HG03196 (cell line): ENCODE measurements at regions not wholly inside any gene's neighbourhood (a gene's known extent, or its start where the extent isn't known, plus 50 kb on each side); places are given as distances from the start of the nearest gene placed in this dataset.

Experiments used
- ATAC-seq: cut with Tn5 transposase; IDR thresholded peaks from one replicate; pipeline ENCODE4 v1.9.1; 2021; ENCODE audit not compliant: unreplicated experiment

DNA sequence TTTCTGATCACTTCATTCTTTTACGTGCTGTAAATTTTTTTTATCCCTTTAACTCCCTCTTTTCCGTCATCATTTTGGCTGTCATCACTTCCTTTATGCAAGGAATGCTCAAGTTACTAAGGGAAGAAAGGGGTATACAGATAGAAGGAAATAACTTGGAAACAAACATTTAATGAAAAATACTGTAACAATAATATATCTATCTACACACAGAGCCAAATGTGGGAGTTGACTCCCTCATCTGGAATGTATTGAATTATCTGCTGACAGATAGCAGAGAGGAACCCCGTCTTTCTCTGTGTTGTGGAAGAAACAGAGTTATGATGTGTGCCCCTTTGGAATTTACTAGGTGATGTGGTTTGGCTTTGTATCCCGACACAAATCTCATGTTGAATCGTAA, 182.5 kb upstream of the NXPH2 start:
- no peak for ATAC-seq

DNA sequence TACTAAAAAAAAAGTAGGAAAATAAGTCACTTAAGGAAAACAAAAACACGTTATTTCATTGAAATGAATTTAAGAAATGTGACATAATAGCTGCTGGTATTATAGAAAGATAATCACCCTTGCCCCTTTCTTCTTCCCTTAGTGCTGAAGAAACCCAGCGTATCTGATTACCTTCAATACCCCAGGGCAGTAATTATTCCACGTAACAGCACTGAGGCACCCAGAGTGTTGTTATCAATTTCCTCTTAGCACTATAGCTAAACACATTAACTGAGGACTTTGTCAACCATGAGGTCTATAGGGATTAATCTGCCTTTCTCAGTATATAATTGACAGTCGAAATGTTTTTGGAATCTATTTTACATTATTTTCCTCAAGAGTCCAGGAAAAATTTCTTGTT, 180.0 kb upstream of the NXPH2 start:
- no peak for ATAC-seq

DNA sequence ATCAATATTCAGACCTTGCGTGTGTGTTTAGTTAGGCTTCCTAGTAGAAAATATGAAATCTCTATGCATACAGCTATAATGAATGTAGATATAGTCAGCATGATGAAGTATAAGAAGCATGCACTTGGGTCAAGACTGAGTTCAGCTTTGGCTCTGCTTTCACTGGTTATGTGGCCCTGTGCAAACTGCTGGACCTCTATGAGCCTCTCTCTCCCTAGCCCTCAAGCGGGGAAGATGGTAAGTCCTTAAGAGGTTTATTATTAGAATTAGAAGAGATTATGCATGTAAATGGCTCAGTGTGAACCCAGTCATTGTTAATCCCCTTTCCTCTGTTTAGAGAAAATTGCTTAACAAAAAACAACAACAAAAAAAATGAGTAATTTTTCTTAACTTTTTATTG, 178.8 kb upstream of the NXPH2 start:
- no peak for ATAC-seq

DNA sequence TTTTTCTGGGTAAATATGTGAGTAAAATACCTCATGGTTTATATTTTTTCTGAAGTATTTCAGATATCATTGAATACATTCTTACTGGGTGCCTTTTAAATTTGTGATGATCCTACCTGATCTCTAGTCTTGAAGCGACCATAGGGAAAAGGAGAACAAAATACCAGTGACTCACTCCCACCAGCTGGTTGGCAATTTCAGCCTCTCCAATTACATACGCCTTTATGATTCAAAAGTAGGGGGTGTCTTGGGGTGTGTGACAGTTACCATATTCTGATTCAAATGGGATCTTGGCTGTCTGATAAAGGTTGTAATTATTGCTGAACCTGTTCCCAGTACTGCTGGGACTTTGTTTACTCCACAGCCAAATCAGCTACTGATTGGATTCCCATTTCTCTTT, 175.9 kb upstream of the NXPH2 start:
- no peak for ATAC-seq

DNA sequence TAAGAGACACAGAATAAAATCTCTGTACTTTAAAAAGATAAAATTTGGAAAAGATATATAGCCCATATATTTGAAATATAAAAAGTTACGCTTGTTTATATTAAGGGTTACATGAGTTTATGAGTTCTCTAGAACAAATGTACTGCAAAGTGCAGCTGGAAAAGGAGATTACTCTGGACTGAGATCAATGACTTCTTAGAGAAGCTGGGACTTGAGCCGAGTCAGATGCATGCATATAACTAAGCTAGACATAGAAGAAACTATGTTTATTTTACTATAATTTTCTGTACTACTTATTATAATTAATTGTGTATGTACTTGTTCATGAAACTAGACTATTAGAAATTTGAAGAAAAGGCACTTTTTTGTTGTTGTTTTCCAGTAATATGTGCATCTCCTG, 170.3 kb upstream of the NXPH2 start:
- ATAC-seq = no peak

DNA sequence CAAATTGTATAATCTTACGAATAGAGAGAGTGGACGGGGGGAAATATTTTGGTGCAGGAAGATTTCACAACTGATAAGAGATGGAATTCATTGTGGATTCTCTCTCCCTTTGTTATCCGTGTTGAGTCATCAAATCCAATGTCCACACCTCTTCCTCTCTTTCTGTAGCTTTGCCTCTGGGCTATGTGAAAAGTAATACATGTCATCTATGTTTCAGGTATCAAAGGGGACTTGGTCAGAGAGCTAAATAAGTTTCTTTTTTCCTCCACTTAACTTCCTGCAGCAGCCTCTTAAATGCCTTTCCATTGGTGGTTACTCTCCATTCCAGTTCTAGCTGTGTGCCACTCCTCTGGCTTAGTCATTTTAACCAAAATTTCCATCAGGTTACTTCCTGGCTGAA, 169.3 kb upstream of the NXPH2 start:
- ATAC-seq = no peak

DNA sequence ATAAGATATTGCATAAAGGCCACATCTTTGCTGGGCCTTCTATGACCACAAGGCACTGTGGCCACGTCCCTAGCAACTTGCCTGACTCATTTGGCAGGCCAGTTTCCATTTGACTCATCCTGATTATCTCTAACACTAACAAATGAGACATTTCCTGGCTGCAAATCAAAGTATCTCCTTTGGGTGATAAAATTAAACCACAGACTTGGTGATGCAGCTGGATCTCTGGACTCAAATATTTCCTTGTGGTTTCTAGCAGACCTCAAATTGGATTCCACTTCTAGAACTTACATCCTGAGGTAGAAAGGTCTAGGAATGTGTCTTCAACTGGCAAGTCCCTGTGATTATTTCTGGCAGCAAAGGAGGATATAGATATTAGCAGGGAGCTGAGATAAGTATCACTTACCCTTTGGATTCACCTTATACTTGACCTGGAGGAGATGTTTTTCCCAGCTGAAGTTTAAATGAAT, 167.9 kb upstream of the NXPH2 start:
- peak; percentile 84 for ATAC-seq

DNA sequence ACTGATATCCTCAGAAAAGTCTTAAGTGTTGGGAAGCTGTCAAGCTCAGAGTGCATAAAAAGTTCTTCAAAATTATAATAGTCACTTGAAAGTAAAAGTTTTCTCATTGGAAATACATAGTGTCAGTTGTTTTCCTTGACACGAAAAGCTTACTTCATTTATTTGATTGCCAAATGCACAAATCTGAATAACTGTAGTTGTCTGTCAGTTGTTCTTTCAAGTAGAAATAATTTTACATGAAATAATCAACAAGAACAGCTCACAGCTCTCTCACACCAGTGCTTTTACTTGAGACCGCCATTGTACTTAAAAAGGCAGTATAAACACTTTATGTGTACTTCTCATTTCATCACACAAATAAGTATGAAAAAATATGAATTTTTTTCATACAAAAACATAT, 163.3 kb upstream of the NXPH2 start:
- no peak for ATAC-seq

DNA sequence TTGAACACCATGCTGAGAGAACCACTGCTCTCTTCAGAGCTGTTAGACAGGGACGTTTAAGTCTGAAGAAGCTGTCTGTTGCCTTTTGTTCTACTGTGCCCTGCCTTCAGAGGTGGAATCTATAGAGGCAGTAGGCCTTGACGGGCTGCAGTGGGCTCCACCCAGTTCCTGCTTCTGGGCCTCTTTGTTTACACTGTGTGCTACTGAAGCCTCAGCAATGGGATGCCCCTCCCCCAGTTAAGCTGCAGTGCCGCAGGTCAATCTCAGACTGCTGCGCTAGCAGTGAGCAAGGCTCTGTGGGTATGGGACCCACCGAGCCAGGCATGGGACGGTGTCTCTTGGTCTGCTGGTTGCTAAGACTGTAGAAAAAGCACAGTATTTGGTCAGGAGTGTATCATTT, 162.3 kb upstream of the NXPH2 start:
- ATAC-seq = no peak

DNA sequence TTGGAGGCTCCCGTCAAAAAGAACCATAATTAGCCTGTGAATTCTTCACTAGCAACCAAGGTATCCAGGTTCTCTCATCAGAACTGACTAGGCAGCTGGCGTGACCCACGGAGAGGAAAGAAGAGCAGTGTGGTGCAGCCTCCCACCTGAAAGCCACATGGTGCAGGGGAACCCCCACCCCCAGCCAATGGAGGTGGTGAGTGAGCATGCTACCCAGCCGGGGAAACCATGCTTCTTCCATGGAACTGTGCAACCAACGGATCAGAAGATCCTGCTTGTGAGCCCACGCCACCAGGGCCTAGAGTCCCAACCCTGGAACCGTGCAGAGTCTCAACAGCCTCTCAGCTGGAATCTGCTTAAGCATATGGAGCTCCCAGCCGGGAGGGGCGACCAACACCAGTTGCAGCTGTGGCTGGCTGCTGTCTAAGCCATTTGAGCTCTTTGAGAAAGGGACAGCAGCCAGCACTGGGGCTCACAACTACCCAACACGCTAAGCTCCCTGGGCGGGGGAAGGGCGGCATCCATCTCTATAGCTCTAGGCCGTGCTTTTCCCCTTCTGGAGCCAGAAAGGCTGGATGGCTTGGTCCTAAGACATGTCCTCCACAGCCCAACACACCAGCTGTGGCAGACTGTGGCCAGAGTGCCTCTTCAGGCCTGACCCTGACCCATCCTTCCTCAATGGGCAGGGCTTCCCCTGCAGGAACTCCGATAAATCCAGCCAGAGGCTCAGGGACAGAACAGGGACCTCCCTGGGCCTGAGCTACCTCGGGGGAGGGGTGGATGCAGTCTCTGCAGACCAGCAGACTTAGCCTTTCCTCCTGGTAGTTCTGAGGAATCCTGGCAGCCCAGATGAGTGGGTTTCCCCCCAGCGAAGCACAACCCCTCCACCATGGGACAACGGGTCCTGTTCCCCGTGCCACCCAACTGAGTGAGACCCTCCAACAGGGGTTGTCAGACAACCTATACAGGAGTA, 151.4 kb upstream of the NXPH2 start:
- no peak for ATAC-seq

DNA sequence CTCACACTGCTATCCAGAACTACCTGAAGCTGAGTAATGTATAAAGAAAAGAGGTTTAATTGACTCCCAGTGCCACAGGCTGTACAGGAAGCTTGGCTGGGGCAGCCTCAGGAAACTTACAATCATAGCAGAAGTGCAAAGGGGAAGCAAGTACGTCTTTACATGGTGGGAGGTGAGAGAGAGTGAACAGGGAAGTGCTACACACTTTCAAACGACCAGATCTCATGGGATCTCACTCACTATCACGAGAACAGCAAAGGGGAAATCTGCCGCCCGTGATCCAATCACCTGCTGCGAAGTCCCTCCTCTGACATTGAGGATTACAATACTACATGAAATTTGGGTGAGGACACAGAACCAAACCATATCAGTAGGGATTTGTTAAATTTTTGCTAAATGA, 150.4 kb upstream of the NXPH2 start:
- no peak for ATAC-seq

DNA sequence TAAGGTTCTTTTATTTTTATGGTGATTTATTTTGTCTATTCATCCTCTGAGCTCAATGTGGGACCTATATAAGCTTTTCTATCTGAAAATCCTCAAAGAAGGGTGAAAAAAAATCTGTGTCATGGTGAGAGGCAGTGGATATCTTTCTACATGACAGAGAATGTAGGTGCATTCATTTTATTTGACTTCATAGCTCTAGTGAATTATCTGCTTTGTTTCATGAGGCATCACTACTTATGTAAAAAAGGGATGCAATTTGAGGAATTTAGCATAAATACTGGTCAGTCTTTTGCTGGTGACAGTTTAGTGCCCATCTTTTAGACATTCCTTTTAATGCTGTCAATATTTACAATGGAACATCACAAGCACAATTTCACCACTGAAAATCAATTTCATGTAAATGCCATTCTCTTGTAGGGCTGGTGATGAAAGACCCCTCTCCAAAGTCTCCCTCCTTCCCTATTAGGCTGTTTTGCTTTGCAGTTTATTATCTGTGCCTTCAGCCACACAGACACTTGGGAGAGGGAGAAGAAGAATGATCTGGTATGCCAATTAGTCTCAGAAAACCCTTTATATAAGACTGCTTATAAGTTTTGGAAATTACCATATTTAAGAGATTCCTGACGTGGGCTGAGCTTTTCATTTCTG, 148.3 kb upstream of the NXPH2 start:
- no peak for ATAC-seq

DNA sequence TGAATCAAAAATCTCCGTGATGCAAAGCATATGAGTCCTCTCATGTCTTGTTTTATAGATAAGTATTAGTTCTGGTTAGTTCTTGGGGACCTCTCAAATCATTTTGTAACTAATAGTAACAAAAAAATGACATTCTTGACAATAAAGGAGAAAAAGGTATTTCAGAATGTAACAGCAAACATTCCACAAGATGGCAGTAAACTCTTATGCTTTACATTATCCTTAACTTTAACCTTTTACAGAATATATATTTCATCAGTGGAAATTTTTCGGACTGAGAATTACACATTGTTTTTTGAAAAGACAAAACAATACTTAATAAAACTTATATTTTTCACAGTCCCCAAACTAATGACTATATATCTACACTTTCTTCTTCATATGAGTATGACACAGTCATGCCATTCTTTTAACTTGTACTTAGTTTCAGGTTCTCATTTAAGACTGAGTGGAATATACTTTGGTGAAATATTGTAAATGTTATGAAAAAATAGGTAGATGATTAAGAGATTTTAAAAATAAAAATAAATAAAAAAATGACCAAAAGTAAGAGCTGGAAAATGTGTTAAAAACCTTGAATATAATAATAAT, 142.9 kb upstream of the NXPH2 start:
- no peak for ATAC-seq

DNA sequence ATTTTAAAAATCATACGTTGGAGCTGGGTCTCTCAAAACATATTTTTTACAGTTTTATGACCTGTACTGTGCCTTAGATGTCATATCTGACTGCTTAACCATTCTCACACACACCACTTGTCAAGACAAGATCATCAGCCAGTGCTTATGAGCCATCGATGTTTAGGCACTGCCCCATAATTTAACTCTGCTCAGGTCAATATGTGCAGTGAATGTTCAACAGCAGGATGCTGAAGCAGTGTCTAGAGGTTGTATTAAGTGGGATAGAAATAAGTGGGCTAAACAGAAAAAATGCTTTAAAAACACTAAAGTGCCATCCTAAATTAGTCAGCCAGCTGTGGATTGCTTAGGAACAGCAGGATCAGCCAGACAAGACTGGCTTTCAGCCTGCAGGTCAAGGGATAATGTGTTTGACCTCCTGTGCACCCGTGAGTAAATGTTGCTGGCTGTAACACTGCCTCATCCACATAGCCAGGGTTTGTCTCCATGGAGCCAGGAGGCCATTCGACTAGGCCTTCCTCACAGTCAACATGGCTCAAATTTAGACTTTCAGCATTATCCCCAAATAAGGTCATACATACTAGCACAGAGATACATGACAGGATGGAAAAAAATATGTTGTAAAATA, 139.0 kb upstream of the NXPH2 start:
- no peak for ATAC-seq

DNA sequence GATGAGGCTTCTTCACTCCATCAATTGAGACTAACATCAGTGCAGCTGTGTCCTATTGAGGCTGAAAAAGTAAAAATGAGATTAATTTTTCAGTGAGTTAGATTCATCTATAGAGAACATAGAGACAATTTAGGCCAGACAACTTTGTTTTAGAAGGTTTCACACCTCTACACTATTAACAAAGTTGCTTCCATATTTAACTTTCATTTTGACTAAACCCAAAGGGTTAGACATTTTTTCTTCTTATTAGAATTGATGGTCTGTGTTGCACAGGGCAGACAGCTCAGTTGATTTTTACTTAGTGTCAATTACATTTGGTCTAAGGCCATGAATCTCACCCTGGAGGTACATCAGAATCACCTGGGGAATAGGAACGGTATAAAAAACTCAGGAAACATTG, 130.2 kb upstream of the NXPH2 start:
- ATAC-seq = no peak

DNA sequence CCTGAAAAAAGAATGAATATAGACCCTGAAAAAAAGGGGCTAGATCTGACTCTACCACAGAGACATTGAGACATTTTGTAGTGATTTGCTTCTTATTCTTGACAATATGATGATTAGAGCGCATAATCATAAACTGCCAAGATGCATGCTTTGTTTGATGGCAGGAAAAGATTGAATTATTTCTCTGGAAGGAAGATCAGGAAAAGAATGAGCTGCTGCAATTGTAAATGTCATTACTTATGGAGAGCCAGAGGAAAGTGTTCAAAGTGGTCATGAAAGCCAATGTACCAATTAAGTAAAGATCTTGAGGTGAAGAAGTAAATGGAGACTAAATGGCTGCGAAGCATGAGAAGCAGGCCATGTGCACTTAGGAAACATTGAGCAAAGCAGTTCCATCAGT, 126.4 kb upstream of the NXPH2 start:
- no peak for ATAC-seq

DNA sequence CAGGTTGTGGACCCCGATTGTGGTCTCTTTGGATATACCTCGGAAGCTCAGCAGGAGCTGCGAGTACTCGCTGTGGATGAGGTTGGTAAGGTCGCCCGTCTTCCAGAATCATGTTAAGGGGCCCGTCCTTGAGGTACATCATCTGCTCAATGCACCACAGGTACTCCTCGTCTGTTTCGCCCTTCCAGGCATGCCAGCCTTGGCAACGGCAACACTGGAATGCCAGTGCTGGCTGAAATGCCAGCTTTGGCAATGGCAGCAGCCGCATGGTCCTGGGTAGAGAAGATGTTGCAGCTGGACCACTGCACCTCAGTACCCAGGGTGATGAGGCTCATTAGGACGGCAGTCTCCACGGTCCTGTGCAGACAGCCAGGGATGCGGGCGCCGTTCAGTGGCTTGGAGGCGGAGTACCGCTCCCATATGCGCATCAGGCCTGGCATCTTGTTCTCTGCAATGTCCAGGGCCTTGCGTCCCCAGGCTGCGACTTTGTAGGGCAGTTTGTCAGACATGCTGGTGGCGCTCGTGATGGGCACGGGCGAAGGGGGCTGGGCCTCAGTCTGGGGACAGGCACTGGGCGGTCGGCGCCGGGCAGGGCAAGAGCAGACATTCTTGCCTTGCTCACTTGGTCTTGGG, 122.2 kb upstream of the NXPH2 start:
- no peak for ATAC-seq

DNA sequence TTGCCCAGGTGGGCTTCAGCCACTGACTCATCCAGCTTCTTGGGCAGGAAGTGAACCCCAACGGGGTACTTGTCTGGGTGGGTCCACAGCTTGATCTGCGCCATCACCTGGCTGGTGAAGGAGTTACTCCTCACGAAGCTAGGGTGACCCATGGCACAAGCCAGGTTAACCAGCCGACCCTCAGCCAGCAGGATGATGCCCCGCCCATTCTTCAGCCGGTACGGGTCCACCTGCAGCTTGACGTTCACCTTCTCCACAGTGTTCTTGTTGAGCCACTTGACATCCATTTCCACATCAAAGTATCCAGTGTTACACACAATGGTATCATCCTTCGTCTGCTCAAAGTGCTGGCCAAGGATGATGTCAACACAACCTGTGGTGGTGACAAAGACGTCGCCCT, 121.3 kb upstream of the NXPH2 start:
- ATAC-seq = no peak

DNA sequence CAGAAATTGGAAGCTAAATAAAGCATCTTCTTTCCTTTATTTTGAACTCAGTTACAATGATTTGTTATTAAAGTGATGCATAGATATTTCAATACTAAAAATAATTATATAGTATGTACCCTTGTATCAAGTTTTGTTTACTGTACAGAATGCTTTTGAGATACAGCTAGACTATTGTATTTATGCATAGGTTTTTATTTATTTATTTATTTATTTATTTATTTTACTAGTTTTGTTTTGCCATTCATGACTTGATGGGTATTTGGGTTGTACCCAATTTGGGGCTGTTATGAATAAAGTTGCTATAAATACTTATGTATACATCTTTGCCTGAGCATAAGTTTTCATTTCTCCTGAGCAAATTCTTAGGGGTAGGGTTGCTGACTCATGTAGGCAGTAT, 118.7 kb upstream of the NXPH2 start:
- ATAC-seq = no peak

DNA sequence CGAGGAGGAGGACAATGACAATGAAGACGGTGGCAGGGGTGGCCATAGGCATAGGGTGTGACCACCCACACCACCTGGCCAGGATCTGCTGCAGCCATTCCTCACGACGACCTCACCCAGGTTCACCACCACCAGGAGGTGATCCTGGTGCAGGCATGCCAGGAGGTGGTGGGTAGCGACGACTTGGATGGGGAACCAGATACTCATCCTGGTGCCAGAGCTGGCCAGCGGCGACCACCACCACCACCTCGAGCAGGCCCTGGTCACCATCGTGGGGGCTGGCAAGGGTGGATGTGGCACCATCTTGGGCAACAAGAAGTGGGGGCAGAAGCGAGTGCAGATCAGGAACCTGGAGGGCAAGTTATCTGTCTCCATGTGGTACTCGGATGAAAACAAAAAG, 117.1 kb upstream of the NXPH2 start:
- no peak for ATAC-seq

DNA sequence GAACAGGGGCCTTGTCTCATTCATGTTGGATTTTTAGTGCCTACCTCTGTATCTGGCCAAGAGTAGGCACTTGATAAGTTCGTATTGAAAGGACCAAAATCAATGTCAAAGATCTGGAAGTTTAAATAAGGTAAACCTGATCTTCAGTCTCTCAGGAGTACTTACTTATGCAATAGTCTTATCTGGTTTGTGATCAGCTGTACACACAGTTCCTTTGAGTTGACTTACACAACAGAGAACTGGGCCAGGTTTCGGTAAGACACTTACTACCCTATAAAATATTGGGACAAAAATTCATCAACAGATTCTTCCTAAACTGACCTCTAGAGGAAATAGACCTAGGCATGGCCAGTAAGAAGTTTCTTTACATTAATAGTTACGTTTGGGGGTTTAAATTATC, 113.6 kb upstream of the NXPH2 start:
- ATAC-seq = no peak
